Spleen (tissue), 11 donors: ENCODE measurements at regions not wholly inside any gene's neighbourhood (a gene's known extent, or its start where the extent isn't known, plus 50 kb on each side); places are given as distances from the start of the nearest gene placed in this dataset.
"Not testable (repeated sequence)": the region's sequence is repeated elsewhere in the genome, so short reads cannot be mapped to it uniquely, and the experiment has no call there.

ENCODE experiments used
- DNase-seq: peaks from one replicate; pipeline ENCODE4 v3.0.0-alpha.2; 2020
- H3K27ac ChIP-seq, 8 donors: fragments of 200-600 bp; sonication (generic) in 7 of 8; 1 replicate in 4 of 8; 2 replicates in 4 of 8; pipeline versions ENCODE4 v1.5.0 to v1.8.0; 2016 to 2021; ENCODE audit warnings: inconsistent platforms in 4 of 8, mild to moderate bottlenecking in 4 of 8, moderate library complexity in 1 of 8
- H3K27me3 ChIP-seq, 7 donors: fragments of 200-600 bp; sonication (generic) in 6 of 7; replicated peaks in 1 of 7; 1 replicate in 4 of 7; 2 replicates in 3 of 7; pipeline versions ENCODE4 v1.5.0 to v1.8.0; 2016 to 2021; ENCODE audit warnings: inconsistent platforms in 3 of 7, mild to moderate bottlenecking in 1 of 7
- H3K36me3 ChIP-seq, 6 donors: fragments of 200-600 bp; sonication (generic) in 5 of 6; 1 replicate in 4 of 6; 2 replicates in 2 of 6; pipeline versions ENCODE4 v1.5.0 to v1.8.0; 2016 to 2021; ENCODE audit warnings: inconsistent platforms in 2 of 6
- H3K4me1 ChIP-seq, 6 donors: fragments of 200-600 bp; sonication (generic) in 5 of 6; 1 replicate in 3 of 6; 2 replicates in 3 of 6; pipeline versions ENCODE4 v1.5.0 to v1.8.0; 2016 to 2021; ENCODE audit warnings: inconsistent platforms in 3 of 6
- H3K4me3 ChIP-seq, 8 donors: fragments of 200-600 bp; sonication (generic) in 7 of 8; 1 replicate in 4 of 8; 2 replicates in 4 of 8; pipeline versions ENCODE4 v1.5.0 to v1.8.0; 2016 to 2021; ENCODE audit warnings: inconsistent platforms in 4 of 8, mild to moderate bottlenecking in 4 of 8, moderate library complexity in 2 of 8
- H3K9me3 ChIP-seq, 8 donors: fragments of 200-600 bp; sonication (generic) in 7 of 8; 1 replicate in 4 of 8; 2 replicates in 4 of 8; pipeline versions ENCODE4 v1.5.0 to v1.8.0; 2016 to 2021; ENCODE audit warnings: inconsistent platforms in 4 of 8
- CTCF ChIP-seq, 11 experiments: fragments of 200-600 bp in 7 of 11; fragments of 450-650 bp in 4 of 11; sonication (generic) in 4 of 11; IDR thresholded peaks in 8 of 11; conservative IDR thresholded peaks in 3 of 11; 1 replicate in 7 of 11; 2 replicates in 4 of 11; pipeline versions ENCODE4 v1.4.0 to v1.8.0; 2016 to 2021; ENCODE audit warnings: antibody characterized with exemption in 11 of 11, inconsistent platforms in 4 of 11, mild to moderate bottlenecking in 1 of 11
- POLR2A ChIP-seq, 3 donors: fragments of 450-650 bp; IDR thresholded peaks; one replicate each; pipeline ENCODE4 v1.5.1; 2017; ENCODE audit warnings: antibody characterized with exemption in 3 of 3, mild to moderate bottlenecking in 1 of 3
- POLR2AphosphoS5 ChIP-seq, 3 donors: sonication (generic); formaldehyde crosslinking; IDR thresholded peaks; one replicate each; pipeline ENCODE4 v1.5.1; 2017; ENCODE audit warnings: antibody characterized with exemption in 3 of 3
- WGBS, 5 donors: extraction: QIAGEN DNeasy Blood & Tissue Kit in 3 of 5; methylation state at CpG; one replicate each; pipeline versions ENCODE4 v1.1.5 to v1.1.7; 2013 to 2018; 5-methylcytosine and 5-hydroxymethylcytosine counted together
- intact Hi-C: fragments of 100-400 bp; cut with DNase I; formaldehyde crosslinking; loops from one replicate; pipeline ENCODE4 v1.15.0; 2023; ENCODE audit warnings: low total_unique reads
- donor health status: healthy with polysubstance abuse.
- donor health status: DM: no; HTN: no; CAD: no; lungs with moderate emphysema.
- donor health status: DM: no; HTN: no; CAD: no.
- donor health status: Bipolar disorder and iron deficiency.
- donor health status: healthy.
- donor health status: DM: no; HTN: no; CAD: no.
- donor health status: DM: yes; HTN: yes; CAD: no.

- no peak for DNase-seq
- H3K27me3 ChIP-seq: no peaks in the 10 kb centered on the region
- H3K36me3 ChIP-seq: peaks cover 0 to 57% (median 14%) of the 10 kb centered on the region in 6 donors
- intact Hi-C loops: no loop called here
- TF ChIP-seq POLR2AphosphoS5 (IDR thresholded peaks at IDR 0.05): no peak
- no peak for TF ChIP-seq CTCF (IDR thresholded peaks at IDR 0.05 in 8 of 11, conservative IDR thresholded peaks at IDR 0.05 in 3 of 11)
- TF ChIP-seq POLR2A (IDR thresholded peaks at IDR 0.05): no peak
- H3K4me1 ChIP-seq: peaks cover 0 to 47% (median 14%) of the 10 kb centered on the region in 6 donors
- WGBS, 5 donors: 47 to 85% (median 75%) methylated on average over 7 of the region's 7 CpGs
- no peaks in the 10 kb centered on the region for H3K9me3 ChIP-seq
- H3K4me3 ChIP-seq: no peak overlapping the region
- peak overlapping the region in 3 of 8 donors; percentile 64 to 74 (median 72) for H3K27ac ChIP-seq
Measured at GRCh38 chr16:29117631-29118030, 132.8 kb downstream of the LAT start.

- peaks cover 0 to 50% (median 14%) of the 10 kb centered on the region in 6 donors for H3K4me1 ChIP-seq
- TF ChIP-seq CTCF (IDR thresholded peaks at IDR 0.05 in 8 of 11, conservative IDR thresholded peaks at IDR 0.05 in 3 of 11) (no peak), POLR2AphosphoS5 (IDR thresholded peaks at IDR 0.05) (no peak), POLR2A (IDR thresholded peaks at IDR 0.05) (no peak)
- peak overlapping the region in 4 of 8 donors; percentile 18 to 74 (median 64) for H3K27ac ChIP-seq
- H3K27me3 ChIP-seq: no peaks in the 10 kb centered on the region
- intact Hi-C loops: no loop called here
- no peak overlapping the region for H3K4me3 ChIP-seq
- no peak for DNase-seq
- no peaks in the 10 kb centered on the region for H3K9me3 ChIP-seq
- WGBS, 5 donors: 90 to 98% (median 96%) methylated on average over 12 to 14 of the region's 14 CpGs
- H3K36me3 ChIP-seq: peaks cover 0 to 60% (median 14%) of the 10 kb centered on the region in 6 donors
Measured at GRCh38 chr16:29116980-29117379, 132.1 kb downstream of the LAT start.

GRCh38 chr16:29116207-29116606 is 131.4 kb downstream of the LAT start:
- H3K27me3 ChIP-seq, DNase-seq, H3K4me3 ChIP-seq, H3K9me3 ChIP-seq, intact Hi-C loops: not testable (repeated sequence)
- WGBS, 5 donors: 86 to 96% (median 95%) methylated on average over 9 to 12 of the region's 12 CpGs
- peaks cover 0 to 50% (median 14%) of the 10 kb centered on the region in 6 donors for H3K4me1 ChIP-seq
- peaks cover 0 to 62% (median 14%) of the 10 kb centered on the region in 6 donors for H3K36me3 ChIP-seq
- H3K27ac ChIP-seq: peak overlapping the region in 4 of 8 donors; percentile 47 to 74 (median 64)

DNA sequence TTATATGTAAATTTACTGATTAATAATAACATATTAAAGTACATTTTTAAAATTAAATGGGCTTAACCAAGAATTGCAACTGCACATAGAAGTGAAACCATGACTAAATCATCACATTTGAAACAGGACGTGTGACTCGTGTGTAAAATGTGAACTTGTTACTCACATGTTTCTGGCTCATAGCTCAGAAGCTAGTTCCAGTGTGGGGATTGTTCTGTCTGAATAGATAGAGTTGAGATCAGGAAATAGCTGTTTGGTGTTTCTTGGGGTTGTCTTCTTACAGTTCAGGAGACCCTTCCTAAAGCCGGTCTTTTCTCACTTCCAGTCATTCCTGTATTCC is 130.9 kb downstream of the LAT start:
- 12 to 32% (median 29%) methylated on average over 3 of the region's 3 CpGs for WGBS, 5 donors

DNA sequence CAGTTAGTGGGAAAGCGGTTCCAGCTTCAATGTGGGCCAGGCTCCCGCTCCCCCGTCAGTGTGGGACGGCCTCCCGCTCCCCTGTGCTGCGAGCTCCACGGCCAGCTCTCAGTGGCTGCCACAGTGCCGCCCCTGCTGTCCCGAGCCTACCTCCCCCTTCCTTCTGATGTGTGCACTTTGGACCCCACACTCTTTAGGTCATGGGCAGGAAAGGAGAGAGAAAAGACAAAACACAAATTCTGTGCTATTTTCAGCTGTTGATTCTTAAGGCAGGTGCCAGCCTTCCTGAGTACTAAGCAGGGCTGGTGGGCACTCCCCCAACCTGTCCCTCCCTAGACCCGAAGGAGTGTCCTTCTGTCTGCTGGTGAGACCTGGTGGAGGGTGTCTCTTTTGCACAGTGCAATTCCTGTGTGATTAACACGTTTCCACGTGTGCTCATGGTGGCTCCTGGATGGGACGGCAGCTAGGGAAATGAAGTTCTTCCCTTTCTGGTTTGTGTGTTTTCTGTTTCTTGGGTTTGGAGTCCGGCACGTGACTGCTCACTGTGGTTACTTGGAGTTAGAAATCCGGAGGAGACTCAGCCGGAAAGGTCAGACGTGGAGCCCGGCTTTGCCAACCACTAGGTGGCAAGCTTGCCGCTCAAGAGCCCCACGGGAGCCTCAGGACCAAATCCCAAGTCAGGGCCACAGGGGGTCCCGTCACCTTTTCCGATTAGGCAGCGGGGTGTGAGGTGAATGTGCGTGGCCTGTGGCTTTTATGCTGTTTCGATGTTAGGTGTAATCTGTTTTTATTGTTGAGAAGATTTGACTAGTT is 130.3 kb downstream of the LAT start:
- intact Hi-C loops, DNase-seq, H3K9me3 ChIP-seq, H3K4me3 ChIP-seq, H3K27me3 ChIP-seq: not testable (repeated sequence)
- Histone ChIP-seq H3K4me1 (peaks cover 0 to 50% (median 14%) of the 10 kb centered on the region in 6 donors), H3K36me3 (peaks cover 0 to 72% (median 14%) of the 10 kb centered on the region in 6 donors), H3K27ac (peak overlapping the region in 5 of 8 donors; percentile 20 to 74 (median 58))
- TF ChIP-seq CTCF (IDR thresholded peaks at IDR 0.05 in 8 of 11, conservative IDR thresholded peaks at IDR 0.05 in 3 of 11) (peak in 10 of 11 experiments; percentile 36 to 78 (median 66)), POLR2AphosphoS5 (IDR thresholded peaks at IDR 0.05) (peak in 1 of 3 donors; percentile 23)
- WGBS, 5 donors: 32 to 43% (median 37%) methylated on average over 26 of the region's 26 CpGs

More for the DNA sequence above, 130.9 kb downstream of the LAT start:
- H3K9me3 ChIP-seq, H3K27me3 ChIP-seq, H3K4me3 ChIP-seq, DNase-seq, intact Hi-C loops: not testable (repeated sequence)
- peak overlapping the region in 4 of 8 donors; percentile 47 to 74 (median 64) for H3K27ac ChIP-seq
- peaks cover 0 to 66% (median 14%) of the 10 kb centered on the region in 6 donors for H3K36me3 ChIP-seq
- peaks cover 0 to 50% (median 14%) of the 10 kb centered on the region in 6 donors for H3K4me1 ChIP-seq
